ENCODE measurements at regions not wholly inside any gene's neighbourhood (a gene's known extent, or its start where the extent isn't known, plus 50 kb on each side); places are given as distances from the start of the nearest gene placed in this dataset.

DNA sequence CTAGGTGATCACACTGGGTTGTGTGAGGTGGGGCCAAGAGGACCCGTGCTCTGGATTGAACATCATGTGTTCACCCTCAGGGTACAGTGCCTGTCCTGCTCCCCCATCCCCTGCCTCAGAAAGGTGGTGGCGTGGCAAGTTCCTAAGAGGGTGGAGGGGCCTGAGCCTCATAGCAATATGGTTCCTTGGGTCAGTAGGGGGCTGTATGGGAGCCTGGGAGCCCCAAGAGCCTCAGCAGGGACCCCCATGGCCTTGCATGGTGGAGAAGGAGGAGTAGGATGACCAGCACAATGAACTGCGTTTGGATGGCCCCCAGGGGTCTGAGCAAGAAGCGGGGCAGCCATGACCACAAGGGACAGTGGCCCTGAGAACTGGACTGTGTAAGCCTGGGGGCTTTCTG is 89.6 kb upstream of the SHB start:
- Histone ChIP-seq H3K36me3 (ENCODE audit: control insufficient read depth, insufficient read depth, low read length) (no peaks in the 10 kb centered on the region), H3K27me3 (ENCODE audit: control insufficient read depth, insufficient read depth, low read length) (no peaks in the 10 kb centered on the region), H3K4me3 (ENCODE audit: low read depth, low read length) (no peak overlapping the region)
- no peak for DNase-seq (ENCODE audit: low read depth)
- TF ChIP-seq, protein P1, sequence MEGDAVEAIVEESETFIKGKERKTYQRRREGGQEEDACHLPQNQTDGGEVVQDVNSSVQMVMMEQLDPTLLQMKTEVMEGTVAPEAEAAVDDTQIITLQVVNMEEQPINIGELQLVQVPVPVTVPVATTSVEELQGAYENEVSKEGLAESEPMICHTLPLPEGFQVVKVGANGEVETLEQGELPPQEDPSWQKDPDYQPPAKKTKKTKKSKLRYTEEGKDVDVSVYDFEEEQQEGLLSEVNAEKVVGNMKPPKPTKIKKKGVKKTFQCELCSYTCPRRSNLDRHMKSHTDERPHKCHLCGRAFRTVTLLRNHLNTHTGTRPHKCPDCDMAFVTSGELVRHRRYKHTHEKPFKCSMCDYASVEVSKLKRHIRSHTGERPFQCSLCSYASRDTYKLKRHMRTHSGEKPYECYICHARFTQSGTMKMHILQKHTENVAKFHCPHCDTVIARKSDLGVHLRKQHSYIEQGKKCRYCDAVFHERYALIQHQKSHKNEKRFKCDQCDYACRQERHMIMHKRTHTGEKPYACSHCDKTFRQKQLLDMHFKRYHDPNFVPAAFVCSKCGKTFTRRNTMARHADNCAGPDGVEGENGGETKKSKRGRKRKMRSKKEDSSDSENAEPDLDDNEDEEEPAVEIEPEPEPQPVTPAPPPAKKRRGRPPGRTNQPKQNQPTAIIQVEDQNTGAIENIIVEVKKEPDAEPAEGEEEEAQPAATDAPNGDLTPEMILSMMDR (IDR thresholded peaks at IDR 0.05; ENCODE audit: insufficient read depth, low read length, poor library complexity, severe bottlenecking) = no peak

DNA sequence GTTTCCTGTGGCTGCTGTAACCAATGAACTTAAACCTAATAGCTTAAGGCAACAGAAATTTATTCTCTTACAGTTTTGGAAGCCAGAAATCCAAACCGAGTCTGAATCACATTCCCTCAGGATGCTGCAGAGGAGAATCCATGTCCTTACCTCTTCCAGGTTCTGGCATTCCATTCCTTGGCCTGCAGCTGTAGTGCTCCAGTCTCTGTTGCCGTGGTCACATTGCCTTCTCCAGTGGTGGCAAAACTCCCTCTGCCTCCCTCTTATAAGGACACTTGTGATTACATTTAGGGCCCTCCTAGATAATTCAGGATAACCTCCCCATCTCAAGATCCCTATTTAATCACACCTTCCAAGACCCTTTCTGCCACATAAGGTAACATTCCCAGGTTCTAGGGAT is 88.7 kb upstream of the SHB start:
- no peak for DNase-seq (ENCODE audit: low read depth)
- H3K36me3 ChIP-seq (ENCODE audit: control insufficient read depth, insufficient read depth, low read length) = no peaks in the 10 kb centered on the region
- TF ChIP-seq, protein P1 (IDR thresholded peaks at IDR 0.05; ENCODE audit: insufficient read depth, low read length, poor library complexity, severe bottlenecking) = no peak
- H3K4me3 ChIP-seq (ENCODE audit: low read depth, low read length) = no peak overlapping the region
- no peaks in the 10 kb centered on the region for H3K27me3 ChIP-seq (ENCODE audit: control insufficient read depth, insufficient read depth, low read length)

DNA sequence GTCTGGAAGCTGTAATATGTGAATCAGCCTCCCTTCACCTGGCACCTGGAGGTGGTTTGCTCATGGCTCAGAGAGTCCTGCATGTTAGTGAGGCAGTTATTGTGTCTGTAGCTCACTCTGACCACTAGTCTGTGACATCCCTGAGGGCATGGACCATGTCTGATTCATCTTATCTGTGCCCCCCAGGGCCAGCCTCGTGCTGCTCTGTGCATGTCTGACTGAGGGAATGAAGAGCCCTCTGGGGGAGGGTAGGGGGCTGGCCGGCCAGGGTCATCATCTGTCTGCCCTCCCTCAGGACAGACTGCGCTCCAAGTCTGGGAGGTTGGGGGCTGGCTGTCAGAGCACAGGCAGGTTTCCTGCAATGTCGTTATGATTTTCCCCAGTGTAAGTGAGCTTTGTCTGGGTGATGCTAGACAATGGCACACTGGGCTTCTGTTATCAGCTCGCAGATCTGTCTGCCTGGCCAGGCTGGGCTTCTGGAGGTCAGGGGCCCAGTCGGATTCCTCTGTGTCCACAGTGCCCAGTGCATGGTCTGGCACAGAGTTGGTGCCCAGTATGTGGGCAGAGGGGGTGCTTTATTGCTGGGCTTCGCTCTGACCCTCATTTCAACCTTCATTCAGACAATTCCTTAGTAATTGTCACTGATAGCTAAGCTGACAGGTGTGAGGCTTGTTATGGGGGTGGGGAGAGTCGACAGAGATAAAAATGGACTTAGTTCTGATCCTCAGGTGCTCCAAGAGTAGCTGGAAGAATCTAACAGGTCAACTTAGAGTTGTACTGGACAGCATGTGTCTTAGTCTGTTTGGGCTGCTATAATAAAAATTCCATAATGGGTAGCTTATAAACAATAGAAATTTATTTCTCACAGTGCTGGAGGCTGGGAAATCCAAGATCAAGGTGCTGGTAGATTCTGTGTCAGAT is 85.7 kb upstream of the SHB start:
- H3K27me3 ChIP-seq (ENCODE audit: control insufficient read depth, insufficient read depth, low read length) = no peaks in the 10 kb centered on the region
- no peaks in the 10 kb centered on the region for H3K36me3 ChIP-seq (ENCODE audit: control insufficient read depth, insufficient read depth, low read length)
- DNase-seq (ENCODE audit: low read depth) = no peak
- no peak overlapping the region for H3K4me3 ChIP-seq (ENCODE audit: low read depth, low read length)
- TF ChIP-seq, protein P1 (IDR thresholded peaks at IDR 0.05; ENCODE audit: insufficient read depth, low read length, poor library complexity, severe bottlenecking) = peak; percentile 14

DNA sequence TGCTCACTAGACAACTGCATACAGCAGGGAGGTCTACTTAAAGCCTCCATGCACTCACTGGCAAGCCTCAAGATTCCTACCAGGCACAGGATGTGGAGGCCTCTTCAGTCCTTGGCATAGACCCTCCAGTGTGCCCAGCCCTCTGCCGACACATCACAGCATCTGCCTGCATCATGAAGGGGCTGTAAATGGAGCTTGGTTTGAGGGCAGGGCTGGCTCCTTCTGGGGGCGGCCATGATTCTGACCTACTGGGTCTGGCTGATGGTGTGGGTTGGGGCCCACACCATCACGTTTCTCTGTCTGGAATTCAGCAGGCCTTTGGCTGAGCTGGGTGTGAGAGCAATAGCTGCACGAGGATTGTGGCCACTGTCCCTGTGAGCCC is 84.9 kb upstream of the SHB start:
- Histone ChIP-seq H3K36me3 (ENCODE audit: control insufficient read depth, insufficient read depth, low read length) (no peaks in the 10 kb centered on the region), H3K4me3 (ENCODE audit: low read depth, low read length) (no peak overlapping the region), H3K27me3 (ENCODE audit: control insufficient read depth, insufficient read depth, low read length) (no peaks in the 10 kb centered on the region)
- DNase-seq (ENCODE audit: low read depth) = no peak
- TF ChIP-seq, protein P1 (IDR thresholded peaks at IDR 0.05; ENCODE audit: insufficient read depth, low read length, poor library complexity, severe bottlenecking) = no peak

DNA sequence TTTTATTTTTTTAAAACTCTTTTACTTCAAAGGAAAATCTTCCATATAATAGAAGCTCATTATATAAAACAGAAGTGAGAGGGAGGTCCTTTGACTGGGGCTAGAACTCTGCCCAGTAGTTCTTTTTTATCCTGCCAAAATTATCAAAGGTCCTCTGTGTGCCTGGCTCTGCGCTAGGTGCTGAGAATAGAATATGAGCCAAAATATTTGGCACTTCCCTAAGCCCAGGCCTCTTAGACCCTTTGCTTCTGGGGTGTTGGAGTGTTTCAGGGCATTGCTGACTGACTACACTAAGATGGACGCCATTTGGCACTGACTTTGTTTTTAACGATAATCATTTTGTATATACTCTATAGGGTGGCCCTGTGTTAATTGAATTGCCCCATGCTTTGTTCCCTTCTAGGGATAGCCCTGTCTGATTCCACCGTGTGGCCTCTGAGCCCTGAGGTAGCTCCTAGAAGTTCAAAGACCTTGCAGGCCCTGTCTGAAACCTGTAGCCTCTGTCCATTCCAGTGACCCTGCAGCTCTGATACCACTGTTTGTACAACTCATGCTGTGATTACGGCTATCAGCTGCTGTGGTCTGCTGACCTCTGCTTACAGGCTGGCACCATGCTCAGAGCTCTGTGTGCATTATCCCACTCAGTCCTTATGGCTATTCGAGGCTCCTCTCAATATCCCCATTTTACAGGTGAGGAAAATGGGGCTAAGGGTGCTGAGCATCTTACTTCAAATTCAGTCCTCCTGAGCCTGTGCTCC is 84.3 kb upstream of the SHB start:
- no peak overlapping the region for H3K4me3 ChIP-seq (ENCODE audit: low read depth, low read length)
- no peaks in the 10 kb centered on the region for H3K36me3 ChIP-seq (ENCODE audit: control insufficient read depth, insufficient read depth, low read length)
- TF ChIP-seq, protein P1 (IDR thresholded peaks at IDR 0.05; ENCODE audit: insufficient read depth, low read length, poor library complexity, severe bottlenecking) = no peak
- H3K27me3 ChIP-seq (ENCODE audit: control insufficient read depth, insufficient read depth, low read length) = no peaks in the 10 kb centered on the region
- DNase-seq (ENCODE audit: low read depth) = no peak
